Sigmoid colon (tissue), 6 donors: ENCODE measurements at regions not wholly inside any gene's neighbourhood (a gene's known extent, or its start where the extent isn't known, plus 50 kb on each side); places are given as distances from the start of the nearest gene placed in this dataset.

Experiments used
- DNase-seq: peaks from one replicate; pipeline ENCODE4 v3.0.0-alpha.2; 2019
- H3K27ac ChIP-seq, 4 donors: fragments of 200-600 bp; sonication (generic); one replicate each; pipeline ENCODE4 v1.5.1; 2016 to 2019; ENCODE audit warnings: mild to moderate bottlenecking in 1 of 4
- H3K27me3 ChIP-seq, 3 donors: fragments of 200-600 bp; sonication (generic); one replicate each; pipeline ENCODE4 v1.5.1; 2019; ENCODE audit warnings: mild to moderate bottlenecking in 1 of 3
- H3K36me3 ChIP-seq, 4 donors: fragments of 200-600 bp; sonication (generic); one replicate each; pipeline ENCODE4 v1.5.1; 2016 to 2019
- H3K4me1 ChIP-seq, 4 donors: fragments of 200-600 bp; sonication (generic); one replicate each; pipeline ENCODE4 v1.5.1; 2017 to 2019
- H3K4me3 ChIP-seq, 4 donors: fragments of 200-600 bp; sonication (generic); one replicate each; pipeline ENCODE4 v1.5.1; 2017 to 2019; ENCODE audit warnings: mild to moderate bottlenecking in 2 of 4, moderate library complexity in 1 of 4
- H3K9me3 ChIP-seq, 4 donors: fragments of 200-600 bp in 3 of 4; sonication (generic) in 3 of 4; one replicate each; pipeline versions ENCODE4 v1.5.1 to v1.6.1; 2013 to 2019
- CTCF ChIP-seq, 4 experiments: fragments of 450-650 bp in 3 of 4; fragments of 200-600 bp in 1 of 4; IDR thresholded peaks; one replicate each; pipeline ENCODE4 v1.5.1; 2016 to 2019; ENCODE audit warnings: antibody characterized with exemption in 4 of 4, mild to moderate bottlenecking in 3 of 4, moderate library complexity in 2 of 4
- EP300 ChIP-seq, 4 donors: sonication (generic); formaldehyde crosslinking; IDR thresholded peaks; one replicate each; pipeline ENCODE4 v1.6.1; 2017; ENCODE audit warnings: antibody characterized with exemption in 4 of 4
- POLR2A ChIP-seq, 2 donors: fragments of 450-650 bp; IDR thresholded peaks; one replicate each; pipeline ENCODE4 v1.6.1; 2016; ENCODE audit warnings: antibody characterized with exemption in 2 of 2, mild to moderate bottlenecking in 2 of 2, moderate library complexity in 2 of 2
- POLR2AphosphoS5 ChIP-seq, 4 donors: sonication (generic); formaldehyde crosslinking; IDR thresholded peaks; one replicate each; pipeline ENCODE4 v1.6.1; 2017; ENCODE audit warnings: antibody characterized with exemption in 4 of 4
- WGBS, 2 donors: extraction: QIAGEN DNeasy Blood & Tissue Kit; methylation state at CpG; one replicate each; pipeline ENCODE4 v1.1.7; 2013; 5-methylcytosine and 5-hydroxymethylcytosine counted together
- intact Hi-C: fragments of 100-400 bp; cut with DNase I; formaldehyde crosslinking; loops from one replicate; pipeline ENCODE4 v1.15.1; 2023
- small RNA-seq, 3 donors: library from RNA; depleted of rRNA; stranded (forward); fragments of <200 nt; gene quantifications; one replicate each; pipeline ENCODE3, GENCODE V24; 2016
- donor health status: healthy with polysubstance abuse.
- donor health status: healthy.

GRCh38 chr7:98795741-98796493, 73.9 kb downstream of the TMEM130 start:
- Histone ChIP-seq H3K27ac (no peak overlapping the region), H3K36me3 (no peaks in the 10 kb centered on the region), H3K27me3 (no peaks in the 10 kb centered on the region), H3K4me3 (no peak overlapping the region), H3K9me3 (peaks cover 0 to 3% (median 0%) of the 10 kb centered on the region in 4 donors), H3K4me1 (no peaks in the 10 kb centered on the region)
- intact Hi-C loops: no loop called here
- TF ChIP-seq POLR2AphosphoS5 (IDR thresholded peaks at IDR 0.05) (no peak), CTCF (IDR thresholded peaks at IDR 0.05) (no peak), POLR2A (IDR thresholded peaks at IDR 0.05) (no peak), EP300 (IDR thresholded peaks at IDR 0.05) (no peak)
- no peak for DNase-seq
- WGBS, 2 donors: 79 to 88% methylated on average over 12 of the region's 12 CpGs

Small RNA genes lying in the stretch of these regions (small RNA-seq; reads per million reads assigned to genes)
- 0 reads per million in 3 donors for gene RNU6-393P
